Endothelial cell of umbilical vein (primary cell): ENCODE measurements at regions not wholly inside any gene's neighbourhood (a gene's known extent, or its start where the extent isn't known, plus 50 kb on each side); places are given as distances from the start of the nearest gene placed in this dataset.

Experiments used
- BruUV-seq: library from RNA; stranded (reverse); fragments of 400-500 nt; replicated peaks from 2 replicates; lab custom pipeline; 2021; lab: Mats Ljungman, UMichigan
- CTCF ChIA-PET: fragments of 300-600, 350-600 bp; sonication (Branson Sonifier 250); formaldehyde crosslinking; loops from one replicate; lab custom pipeline; 2021; ENCODE audit warnings: antibody characterized with exemption, inconsistent platforms; lab: Charles Lee
- POLR2A ChIA-PET: fragments of 300-600, 350-600 bp; sonication (Branson Sonifier 250); formaldehyde crosslinking; loops from one replicate; lab custom pipeline; 2021; ENCODE audit warnings: antibody characterized with exemption, inconsistent platforms; lab: Charles Lee
- DNase-seq: peaks from one replicate; pipeline ENCODE4 v3.0.0-alpha.2; 2011; ENCODE audit warnings: low read depth, low spot score
- FAIRE-seq: peaks from 2 replicates; lab custom pipeline; 2011; peaks lifted over from hg19 to GRCh38; lab: Jason Lieb, UNC
- H2AFZ ChIP-seq: 2 replicates; pipeline ENCODE4 v1.6.0; 2012; ENCODE audit warnings: low read depth, low read length, control low read depth, inconsistent platforms
- H3K27ac ChIP-seq: 2 replicates; pipeline ENCODE4 v1.5.1; 2011; ENCODE audit warnings: low read depth, mild to moderate bottlenecking, control low read depth, low read length, moderate library complexity; ENCODE audit not compliant: insufficient read depth
- H3K27me3 ChIP-seq, 2 experiments: 2 replicates each; pipeline versions ENCODE4 v1.6.0 to v1.6.1; 2011; ENCODE audit warnings: low read length in 2 of 2, mixed read lengths in 1 of 2; ENCODE audit not compliant: control insufficient read depth in 2 of 2, insufficient read depth in 2 of 2
- H3K36me3 ChIP-seq, 2 experiments: 2 replicates in 1 of 2; 3 replicates in 1 of 2; pipeline ENCODE4 v1.5.1; 2011; ENCODE audit warnings: low read length in 2 of 2, mild to moderate bottlenecking in 1 of 2, moderate library complexity in 1 of 2; ENCODE audit not compliant: control insufficient read depth in 2 of 2, insufficient read depth in 2 of 2; ENCODE audit errors: extremely low read depth in 1 of 2
- H3K4me1 ChIP-seq: 3 replicates; pipeline ENCODE4 v1.5.1; 2011; ENCODE audit warnings: mild to moderate bottlenecking, low read length; ENCODE audit not compliant: control insufficient read depth, insufficient read depth; ENCODE audit errors: extremely low read depth
- H3K4me2 ChIP-seq: 2 replicates; pipeline ENCODE4 v1.6.1; 2011; ENCODE audit warnings: low read length, control low read depth, mixed read lengths; ENCODE audit not compliant: insufficient read depth
- H3K4me3 ChIP-seq, 3 experiments: fragments of 200-600 bp in 1 of 3; sonication (generic), shearing (Covaris generic) in 1 of 3; replicated peaks in 1 of 3; 2 replicates each; pipeline ENCODE4 v1.5.1; 2011 to 2016; ENCODE audit warnings: control low read depth in 3 of 3, low read length in 3 of 3, mild to moderate bottlenecking in 2 of 3, inconsistent platforms in 1 of 3, low read depth in 1 of 3, moderate library complexity in 1 of 3; ENCODE audit not compliant: insufficient read depth in 1 of 3
- H3K79me2 ChIP-seq: 2 replicates; pipeline ENCODE4 v1.6.0; 2012; ENCODE audit warnings: low read length, inconsistent platforms; ENCODE audit not compliant: control insufficient read depth, insufficient read depth
- H3K9ac ChIP-seq: replicated peaks from 2 replicates; pipeline ENCODE3; 2011; ENCODE audit warnings: low read length, control low read depth; ENCODE audit not compliant: insufficient read depth; ENCODE audit errors: extremely low read depth
- H3K9me1 ChIP-seq: replicated peaks from 3 replicates; pipeline ENCODE4 v1.6.0; 2011; ENCODE audit warnings: mild to moderate bottlenecking, low read length; ENCODE audit not compliant: control insufficient read depth, insufficient read depth; ENCODE audit errors: extremely low read depth
- H3K9me3 ChIP-seq: replicated peaks from 2 replicates; pipeline ENCODE4 v1.5.1; 2012; ENCODE audit warnings: low read length, inconsistent platforms; ENCODE audit not compliant: control insufficient read depth, insufficient read depth
- H4K20me1 ChIP-seq: replicated peaks from 2 replicates; pipeline ENCODE3; 2011; ENCODE audit warnings: mild to moderate bottlenecking, low read length; ENCODE audit not compliant: control insufficient read depth, insufficient read depth; ENCODE audit errors: extremely low read depth
- CTCF ChIP-seq, 2 donors: IDR thresholded peaks; 1 replicate in 1 of 2; 2 replicates in 1 of 2; pipeline ENCODE4 v1.5.1; 2011; ENCODE audit warnings: low read length in 2 of 2, mild to moderate bottlenecking in 2 of 2, moderate library complexity in 2 of 2, control low read depth in 1 of 2, inconsistent platforms in 1 of 2, low read depth in 1 of 2; ENCODE audit not compliant: insufficient read depth in 1 of 2; ENCODE audit errors: extremely low read depth in 1 of 2
- EZH2 ChIP-seq: IDR thresholded peaks from 2 replicates; pipeline ENCODE4 v1.6.1; 2012; ENCODE audit warnings: borderline replicate concordance, low read depth, mild to moderate bottlenecking, moderate library complexity, low read length, inconsistent platforms; ENCODE audit not compliant: severe bottlenecking
- FOS ChIP-seq: IDR thresholded peaks from 2 replicates; pipeline ENCODE4 v1.6.1; 2011; ENCODE audit warnings: mild to moderate bottlenecking, low read length, moderate library complexity, borderline replicate concordance; ENCODE audit not compliant: insufficient read depth
- GATA2 ChIP-seq: IDR thresholded peaks from 2 replicates; pipeline ENCODE4 v1.7.0; 2011; ENCODE audit warnings: low read depth, mild to moderate bottlenecking, moderate library complexity, mixed read lengths, low read length; ENCODE audit not compliant: insufficient read length, insufficient read depth
- JUN ChIP-seq: IDR thresholded peaks from 2 replicates; pipeline ENCODE4 v1.6.1; 2011; ENCODE audit warnings: borderline replicate concordance, low read depth; ENCODE audit not compliant: insufficient read length, insufficient read depth
- MAX ChIP-seq: IDR thresholded peaks from 2 replicates; pipeline ENCODE4 v1.6.1; 2011; ENCODE audit not compliant: insufficient read depth, insufficient read length
- MYC ChIP-seq: IDR thresholded peaks from one replicate; pipeline ENCODE4 v1.6.1; 2011; ENCODE audit warnings: mild to moderate bottlenecking, low read depth, low read length
- POLR2A ChIP-seq: IDR thresholded peaks from 2 replicates; pipeline ENCODE4 v1.6.1; 2012; ENCODE audit warnings: low read depth, mild to moderate bottlenecking, control low read depth, low read length
- POLR2AphosphoS5 ChIP-seq: IDR thresholded peaks from 2 replicates; pipeline ENCODE4 v1.6.1; 2012; ENCODE audit warnings: low read depth, mild to moderate bottlenecking, control low read depth, low read length, moderate library complexity; ENCODE audit not compliant: insufficient read depth
- dilution Hi-C: fragments of 300-500 bp; cut with MboI; formaldehyde crosslinking; loops from one replicate; pipeline ENCODE4 v1.15.0; 2019; ENCODE audit warnings: low sequenced_read_pairs; ENCODE audit not compliant: extremely low pct_ligation_motif_present
- intact Hi-C: fragments of 100-400 bp; cut with micrococcal nuclease; formaldehyde crosslinking; loops from one replicate; pipeline ENCODE4 v1.10.0; 2022

GRCh38 chr2:8402222-8402621 is 279.6 kb upstream of the ID2 start:
- Histone ChIP-seq H3K4me1 (no peaks in the 10 kb centered on the region), H3K9me3 (peaks cover 4% of the 10 kb centered on the region), H3K4me3 (no peak overlapping the region), H3K36me3 (no peaks in the 10 kb centered on the region), H3K9ac (no peak overlapping the region), H3K9me1 (no peaks in the 10 kb centered on the region), H4K20me1 (no peaks in the 10 kb centered on the region), H3K4me2 (no peak overlapping the region), H3K27ac (no peak overlapping the region), H3K27me3 (no peaks in the 10 kb centered on the region), H3K79me2 (no peaks in the 10 kb centered on the region), H2AFZ (no peak overlapping the region)
- no TSS peak for BruUV-seq
- dilution Hi-C loops (no loop called here), intact Hi-C loops (no loop called here)
- POLR2A ChIA-PET = no interaction called here
- FAIRE-seq (no peak), DNase-seq (no peak)
- CTCF ChIA-PET = no interaction called here
- TF ChIP-seq EZH2 = no peak
- TF ChIP-seq FOS = no peak
- TF ChIP-seq MYC = no peak
- TF ChIP-seq POLR2A = no peak
- TF ChIP-seq MAX = no peak
- TF ChIP-seq CTCF (IDR thresholded peaks at IDR 0.05; ENCODE audit: extremely low read depth in 1 of 2, insufficient read depth in 1 of 2, low read depth in 1 of 2, low read length in 2 of 2) = no peak
- TF ChIP-seq JUN = no peak
- TF ChIP-seq GATA2 = no peak
- no peak for TF ChIP-seq POLR2AphosphoS5
